ENCODE measurements at regions not wholly inside any gene's neighbourhood (a gene's known extent, or its start where the extent isn't known, plus 50 kb on each side); places are given as distances from the start of the nearest gene placed in this dataset.

GRCh38 chrX:5341902-5342301 is 886.8 kb downstream of the NLGN4X start:
- TF ChIP-seq, protein P1, sequence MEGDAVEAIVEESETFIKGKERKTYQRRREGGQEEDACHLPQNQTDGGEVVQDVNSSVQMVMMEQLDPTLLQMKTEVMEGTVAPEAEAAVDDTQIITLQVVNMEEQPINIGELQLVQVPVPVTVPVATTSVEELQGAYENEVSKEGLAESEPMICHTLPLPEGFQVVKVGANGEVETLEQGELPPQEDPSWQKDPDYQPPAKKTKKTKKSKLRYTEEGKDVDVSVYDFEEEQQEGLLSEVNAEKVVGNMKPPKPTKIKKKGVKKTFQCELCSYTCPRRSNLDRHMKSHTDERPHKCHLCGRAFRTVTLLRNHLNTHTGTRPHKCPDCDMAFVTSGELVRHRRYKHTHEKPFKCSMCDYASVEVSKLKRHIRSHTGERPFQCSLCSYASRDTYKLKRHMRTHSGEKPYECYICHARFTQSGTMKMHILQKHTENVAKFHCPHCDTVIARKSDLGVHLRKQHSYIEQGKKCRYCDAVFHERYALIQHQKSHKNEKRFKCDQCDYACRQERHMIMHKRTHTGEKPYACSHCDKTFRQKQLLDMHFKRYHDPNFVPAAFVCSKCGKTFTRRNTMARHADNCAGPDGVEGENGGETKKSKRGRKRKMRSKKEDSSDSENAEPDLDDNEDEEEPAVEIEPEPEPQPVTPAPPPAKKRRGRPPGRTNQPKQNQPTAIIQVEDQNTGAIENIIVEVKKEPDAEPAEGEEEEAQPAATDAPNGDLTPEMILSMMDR (IDR thresholded peaks at IDR 0.05; ENCODE audit: low read length): no peak
- TF ChIP-seq EZH2 (IDR thresholded peaks at IDR 0.05; ENCODE audit: borderline replicate concordance, low read length): no peak

Measured in OCI-LY1 (cell line).